Neural progenitor cell (in vitro differentiated cells): ENCODE measurements at regions not wholly inside any gene's neighbourhood (a gene's known extent, or its start where the extent isn't known, plus 50 kb on each side); places are given as distances from the start of the nearest gene placed in this dataset.

Experiments used
- CTCF ChIP-seq: fragments of 200-600 bp; sonication (generic); IDR thresholded peaks from 2 replicates; pipeline ENCODE4 v1.5.1; 2017; ENCODE audit warnings: antibody characterized with exemption, mild to moderate bottlenecking
- EZH2 ChIP-seq: fragments of 200-600 bp; sonication (generic); IDR thresholded peaks from 2 replicates; pipeline ENCODE4 v1.6.1; 2017; ENCODE audit warnings: antibody characterized with exemption, mild to moderate bottlenecking, moderate library complexity
- EZH2phosphoT487 ChIP-seq: fragments of 200-600 bp; sonication (generic); IDR thresholded peaks from 2 replicates; pipeline ENCODE4 v1.6.1; 2017; ENCODE audit warnings: antibody characterized with exemption

- TF ChIP-seq EZH2, result no peak
- no peak for TF ChIP-seq CTCF
- no peak for TF ChIP-seq EZH2phosphoT487
These were observed 124.5 kb upstream of the HSD17B12 start for GRCh38 chr11:43555816-43556611.
